ENCODE measurements at regions not wholly inside any gene's neighbourhood (a gene's known extent, or its start where the extent isn't known, plus 50 kb on each side); places are given as distances from the start of the nearest gene placed in this dataset.

GRCh38 chr10:23718946-23719345 is 280.1 kb downstream of the OTUD1 start:
- no peak for DNase-seq (ENCODE audit: low read depth)
- TF ChIP-seq CTCF (IDR thresholded peaks at IDR 0.05; ENCODE audit: low read length, missing control alignments) = no peak
- no peak overlapping the region for H3K4me3 ChIP-seq (replicated peaks; ENCODE audit: low read depth, low read length)

GRCh38 chr10:23723796-23724195 is 284.9 kb downstream of the OTUD1 start:
- DNase-seq (ENCODE audit: low read depth) = no peak
- TF ChIP-seq CTCF (IDR thresholded peaks at IDR 0.05; ENCODE audit: low read length, missing control alignments) = no peak

GRCh38 chr10:23725548-23725947 is 286.7 kb downstream of the OTUD1 start:
- no peak for TF ChIP-seq CTCF (IDR thresholded peaks at IDR 0.05; ENCODE audit: low read length, missing control alignments)
- DNase-seq (ENCODE audit: low read depth) = no peak
- no peak overlapping the region for H3K4me3 ChIP-seq (replicated peaks; ENCODE audit: low read depth, low read length)

More at GRCh38 chr10:23723796-23724195, 284.9 kb downstream of the OTUD1 start:
- no peak overlapping the region for H3K4me3 ChIP-seq (replicated peaks; ENCODE audit: low read depth, low read length)

- no peak for DNase-seq (ENCODE audit: low read depth)
- H3K4me3 ChIP-seq (replicated peaks; ENCODE audit: low read depth, low read length) = no peak overlapping the region
- no peak for TF ChIP-seq CTCF (IDR thresholded peaks at IDR 0.05; ENCODE audit: low read length, missing control alignments)
Observed at GRCh38 chr10:23742368-23742767, 303.5 kb downstream of the OTUD1 start.

- TF ChIP-seq CTCF (IDR thresholded peaks at IDR 0.05; ENCODE audit: low read length, missing control alignments) = no peak
Observed at GRCh38 chr10:23742807-23743206, 303.9 kb downstream of the OTUD1 start.

GRCh38 chr10:23754179-23754578 is 315.3 kb downstream of the OTUD1 start:
- TF ChIP-seq CTCF (IDR thresholded peaks at IDR 0.05; ENCODE audit: low read length, missing control alignments) = no peak
- no peak for DNase-seq (ENCODE audit: low read depth)
- H3K4me3 ChIP-seq (replicated peaks; ENCODE audit: low read depth, low read length) = no peak overlapping the region

More at GRCh38 chr10:23742807-23743206, 303.9 kb downstream of the OTUD1 start:
- no peak for DNase-seq (ENCODE audit: low read depth)
- no peak overlapping the region for H3K4me3 ChIP-seq (replicated peaks; ENCODE audit: low read depth, low read length)

- no peak overlapping the region for H3K4me3 ChIP-seq (replicated peaks; ENCODE audit: low read depth, low read length)
- no peak for DNase-seq (ENCODE audit: low read depth)
- TF ChIP-seq CTCF (IDR thresholded peaks at IDR 0.05; ENCODE audit: low read length, missing control alignments) = no peak
Observed at GRCh38 chr10:23754941-23755340, 316.1 kb downstream of the OTUD1 start.
